ENCODE measurements at regions not wholly inside any gene's neighbourhood (a gene's known extent, or its start where the extent isn't known, plus 50 kb on each side); places are given as distances from the start of the nearest gene placed in this dataset.

- no peak for TF ChIP-seq ZNF560 (tag by site-specific recombination; IDR thresholded peaks at IDR 0.05; ENCODE audit: borderline replicate concordance)
- TF ChIP-seq, protein P1, sequence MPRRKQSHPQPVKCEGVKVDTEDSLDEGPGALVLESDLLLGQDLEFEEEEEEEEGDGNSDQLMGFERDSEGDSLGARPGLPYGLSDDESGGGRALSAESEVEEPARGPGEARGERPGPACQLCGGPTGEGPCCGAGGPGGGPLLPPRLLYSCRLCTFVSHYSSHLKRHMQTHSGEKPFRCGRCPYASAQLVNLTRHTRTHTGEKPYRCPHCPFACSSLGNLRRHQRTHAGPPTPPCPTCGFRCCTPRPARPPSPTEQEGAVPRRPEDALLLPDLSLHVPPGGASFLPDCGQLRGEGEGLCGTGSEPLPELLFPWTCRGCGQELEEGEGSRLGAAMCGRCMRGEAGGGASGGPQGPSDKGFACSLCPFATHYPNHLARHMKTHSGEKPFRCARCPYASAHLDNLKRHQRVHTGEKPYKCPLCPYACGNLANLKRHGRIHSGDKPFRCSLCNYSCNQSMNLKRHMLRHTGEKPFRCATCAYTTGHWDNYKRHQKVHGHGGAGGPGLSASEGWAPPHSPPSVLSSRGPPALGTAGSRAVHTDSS (tag by site-specific recombination; IDR thresholded peaks at IDR 0.05), result no peak
- TF ChIP-seq, protein P2, sequence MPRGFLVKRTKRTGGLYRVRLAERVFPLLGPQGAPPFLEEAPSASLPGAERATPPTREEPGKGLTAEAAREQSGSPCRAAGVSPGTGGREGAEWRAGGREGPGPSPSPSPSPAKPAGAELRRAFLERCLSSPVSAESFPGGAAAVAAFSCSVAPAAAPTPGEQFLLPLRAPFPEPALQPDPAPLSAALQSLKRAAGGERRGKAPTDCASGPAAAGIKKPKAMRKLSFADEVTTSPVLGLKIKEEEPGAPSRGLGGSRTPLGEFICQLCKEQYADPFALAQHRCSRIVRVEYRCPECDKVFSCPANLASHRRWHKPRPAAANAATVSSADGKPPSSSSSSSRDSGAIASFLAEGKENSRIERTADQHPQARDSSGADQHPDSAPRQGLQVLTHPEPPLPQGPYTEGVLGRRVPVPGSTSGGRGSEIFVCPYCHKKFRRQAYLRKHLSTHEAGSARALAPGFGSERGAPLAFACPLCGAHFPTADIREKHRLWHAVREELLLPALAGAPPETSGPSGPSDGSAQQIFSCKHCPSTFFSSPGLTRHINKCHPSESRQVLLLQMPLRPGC (tag by site-specific recombination; IDR thresholded peaks at IDR 0.05), result no peak
- TF ChIP-seq ZNF510 (tag by site-specific recombination; IDR thresholded peaks at IDR 0.05; ENCODE audit: insufficient replicate concordance), result no peak
- TF ChIP-seq ZNF18 (tag by site-specific recombination; IDR thresholded peaks at IDR 0.05), result no peak
- no peak for TF ChIP-seq ZBTB48 (tag by site-specific recombination; IDR thresholded peaks at IDR 0.05)
- TF ChIP-seq ZXDB (tag by site-specific recombination; IDR thresholded peaks at IDR 0.05), result no peak
- TF ChIP-seq SP3 (tag by site-specific recombination; IDR thresholded peaks at IDR 0.05), result no peak
- TF ChIP-seq ZNF140 (tag by site-specific recombination; IDR thresholded peaks at IDR 0.05), result no peak
- no peak for TF ChIP-seq ZNF366 (tag by site-specific recombination; conservative IDR thresholded peaks at IDR 0.05)
- TF ChIP-seq, protein P3, sequence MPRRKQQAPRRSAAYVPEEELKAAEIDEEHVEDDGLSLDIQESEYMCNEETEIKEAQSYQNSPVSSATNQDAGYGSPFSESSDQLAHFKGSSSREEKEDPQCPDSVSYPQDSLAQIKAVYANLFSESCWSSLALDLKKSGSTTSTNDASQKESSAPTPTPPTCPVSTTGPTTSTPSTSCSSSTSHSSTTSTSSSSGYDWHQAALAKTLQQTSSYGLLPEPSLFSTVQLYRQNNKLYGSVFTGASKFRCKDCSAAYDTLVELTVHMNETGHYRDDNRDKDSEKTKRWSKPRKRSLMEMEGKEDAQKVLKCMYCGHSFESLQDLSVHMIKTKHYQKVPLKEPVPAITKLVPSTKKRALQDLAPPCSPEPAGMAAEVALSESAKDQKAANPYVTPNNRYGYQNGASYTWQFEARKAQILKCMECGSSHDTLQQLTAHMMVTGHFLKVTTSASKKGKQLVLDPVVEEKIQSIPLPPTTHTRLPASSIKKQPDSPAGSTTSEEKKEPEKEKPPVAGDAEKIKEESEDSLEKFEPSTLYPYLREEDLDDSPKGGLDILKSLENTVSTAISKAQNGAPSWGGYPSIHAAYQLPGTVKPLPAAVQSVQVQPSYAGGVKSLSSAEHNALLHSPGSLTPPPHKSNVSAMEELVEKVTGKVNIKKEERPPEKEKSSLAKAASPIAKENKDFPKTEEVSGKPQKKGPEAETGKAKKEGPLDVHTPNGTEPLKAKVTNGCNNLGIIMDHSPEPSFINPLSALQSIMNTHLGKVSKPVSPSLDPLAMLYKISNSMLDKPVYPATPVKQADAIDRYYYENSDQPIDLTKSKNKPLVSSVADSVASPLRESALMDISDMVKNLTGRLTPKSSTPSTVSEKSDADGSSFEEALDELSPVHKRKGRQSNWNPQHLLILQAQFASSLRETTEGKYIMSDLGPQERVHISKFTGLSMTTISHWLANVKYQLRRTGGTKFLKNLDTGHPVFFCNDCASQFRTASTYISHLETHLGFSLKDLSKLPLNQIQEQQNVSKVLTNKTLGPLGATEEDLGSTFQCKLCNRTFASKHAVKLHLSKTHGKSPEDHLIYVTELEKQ (tag by site-specific recombination; IDR thresholded peaks at IDR 0.05; ENCODE audit: borderline replicate concordance), result no peak
Observed at GRCh38 chr6:15864038-15864707, 201.3 kb upstream of the DTNBP1 start (continued).

- no peak overlapping the region for H3K27ac ChIP-seq (ENCODE audit: extremely low read depth, low read depth, low read length)
- CTCF ChIA-PET, result interaction anchor here (0.6 kb wide), 1 partner anchor 32 kb away, joined by 5 read pairs; no protein-coding TSS in a partner anchor
- no peak overlapping the region for H3K4me3 ChIP-seq (ENCODE audit: low read depth, low read length)
- no peaks in the 10 kb centered on the region for H3K4me1 ChIP-seq (ENCODE audit: control insufficient read depth, insufficient read depth, low read length)
- no peaks in the 10 kb centered on the region for H3K36me3 ChIP-seq (ENCODE audit: control insufficient read depth in 2 of 2, insufficient read depth in 1 of 2, low read length in 2 of 2)
- POLR2A ChIA-PET, result no interaction called here
- H3K9me3 ChIP-seq (ENCODE audit: control insufficient read depth, insufficient read depth, low read depth, low read length), result no peaks in the 10 kb centered on the region
- TF ChIP-seq ZNF768 (tag by site-specific recombination; IDR thresholded peaks at IDR 0.05) (no peak), ZNF202 (tag by site-specific recombination; IDR thresholded peaks at IDR 0.05; ENCODE audit: borderline replicate concordance) (no peak), ZNF449 (tag by site-specific recombination; IDR thresholded peaks at IDR 0.05) (no peak), ZNF596 (tag by site-specific recombination; IDR thresholded peaks at IDR 0.05) (no peak), ZNF777 (tag by site-specific recombination; IDR thresholded peaks at IDR 0.05; ENCODE audit: borderline replicate concordance) (no peak), ZNF155 (tag by site-specific recombination; IDR thresholded peaks at IDR 0.05) (no peak), TRIM28 (IDR thresholded peaks at IDR 0.05; ENCODE audit: borderline replicate concordance, low read length) (no peak), BCL11A (tag by site-specific recombination; IDR thresholded peaks at IDR 0.05; ENCODE audit: low read depth) (no peak), ZNF76 (tag by site-specific recombination; IDR thresholded peaks at IDR 0.05; ENCODE audit: borderline replicate concordance, low read depth) (no peak), ZXDB (tag by site-specific recombination; IDR thresholded peaks at IDR 0.05) (no peak)
- TF ChIP-seq, protein P4, sequence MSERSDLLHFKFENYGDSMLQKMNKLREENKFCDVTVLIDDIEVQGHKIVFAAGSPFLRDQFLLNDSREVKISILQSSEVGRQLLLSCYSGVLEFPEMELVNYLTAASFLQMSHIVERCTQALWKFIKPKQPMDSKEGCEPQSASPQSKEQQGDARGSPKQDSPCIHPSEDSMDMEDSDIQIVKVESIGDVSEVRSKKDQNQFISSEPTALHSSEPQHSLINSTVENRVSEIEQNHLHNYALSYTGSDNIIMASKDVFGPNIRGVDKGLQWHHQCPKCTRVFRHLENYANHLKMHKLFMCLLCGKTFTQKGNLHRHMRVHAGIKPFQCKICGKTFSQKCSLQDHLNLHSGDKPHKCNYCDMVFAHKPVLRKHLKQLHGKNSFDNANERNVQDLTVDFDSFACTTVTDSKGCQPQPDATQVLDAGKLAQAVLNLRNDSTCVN (tag by site-specific recombination; optimal IDR thresholded peaks at IDR 0.05), result no peak
- TF ChIP-seq, protein P5, sequence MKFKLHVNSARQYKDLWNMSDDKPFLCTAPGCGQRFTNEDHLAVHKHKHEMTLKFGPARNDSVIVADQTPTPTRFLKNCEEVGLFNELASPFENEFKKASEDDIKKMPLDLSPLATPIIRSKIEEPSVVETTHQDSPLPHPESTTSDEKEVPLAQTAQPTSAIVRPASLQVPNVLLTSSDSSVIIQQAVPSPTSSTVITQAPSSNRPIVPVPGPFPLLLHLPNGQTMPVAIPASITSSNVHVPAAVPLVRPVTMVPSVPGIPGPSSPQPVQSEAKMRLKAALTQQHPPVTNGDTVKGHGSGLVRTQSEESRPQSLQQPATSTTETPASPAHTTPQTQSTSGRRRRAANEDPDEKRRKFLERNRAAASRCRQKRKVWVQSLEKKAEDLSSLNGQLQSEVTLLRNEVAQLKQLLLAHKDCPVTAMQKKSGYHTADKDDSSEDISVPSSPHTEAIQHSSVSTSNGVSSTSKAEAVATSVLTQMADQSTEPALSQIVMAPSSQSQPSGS (tag by site-specific recombination; IDR thresholded peaks at IDR 0.05; ENCODE audit: low read depth), result no peak
Observed at GRCh38 chr6:15862810-15863209, 200.0 kb upstream of the DTNBP1 start.
